ENCODE measurements at regions not wholly inside any gene's neighbourhood (a gene's known extent, or its start where the extent isn't known, plus 50 kb on each side); places are given as distances from the start of the nearest gene placed in this dataset.

- no peak for DNase-seq
These were observed 88.5 kb downstream of the ELAPOR2 start for GRCh38 chr7:86970986-86971385.

- DNase-seq: no peak
These were observed 88.9 kb downstream of the ELAPOR2 start for GRCh38 chr7:86970547-86970946.

GRCh38 chr7:86969865-86970264 lies 89.6 kb downstream of the ELAPOR2 start:
- no peak for DNase-seq

DNA sequence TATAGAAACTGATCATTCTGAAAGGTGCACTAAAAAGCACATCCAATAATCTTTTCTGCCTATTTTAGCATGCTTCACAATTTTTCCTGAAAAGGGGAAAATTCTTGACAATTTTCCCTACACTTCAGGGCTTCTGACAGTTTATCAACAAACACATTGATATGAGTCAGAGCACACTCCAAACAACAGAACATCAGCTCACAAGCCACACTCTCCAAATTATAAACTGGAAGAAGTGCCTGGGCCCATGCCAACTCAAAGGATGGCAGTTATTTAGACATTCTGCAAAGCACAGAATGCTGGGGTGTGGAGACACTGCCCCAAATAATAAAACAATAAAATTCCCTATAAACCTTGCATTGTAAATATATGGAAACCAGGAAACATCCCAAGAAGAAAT lies 90.8 kb downstream of the ELAPOR2 start:
- DNase-seq: no peak

GRCh38 chr7:86966916-86967315 lies 92.5 kb downstream of the ELAPOR2 start:
- DNase-seq: no peak

- DNase-seq: no peak
These were observed 93.7 kb downstream of the ELAPOR2 start for GRCh38 chr7:86965727-86966120.

GRCh38 chr7:86964973-86965726 lies 94.3 kb downstream of the ELAPOR2 start:
- no peak for DNase-seq

GRCh38 chr7:86963599-86964230 lies 95.7 kb downstream of the ELAPOR2 start:
- no peak for DNase-seq

- DNase-seq: no peak
These were observed 96.8 kb downstream of the ELAPOR2 start for GRCh38 chr7:86962623-86963022.

DNA sequence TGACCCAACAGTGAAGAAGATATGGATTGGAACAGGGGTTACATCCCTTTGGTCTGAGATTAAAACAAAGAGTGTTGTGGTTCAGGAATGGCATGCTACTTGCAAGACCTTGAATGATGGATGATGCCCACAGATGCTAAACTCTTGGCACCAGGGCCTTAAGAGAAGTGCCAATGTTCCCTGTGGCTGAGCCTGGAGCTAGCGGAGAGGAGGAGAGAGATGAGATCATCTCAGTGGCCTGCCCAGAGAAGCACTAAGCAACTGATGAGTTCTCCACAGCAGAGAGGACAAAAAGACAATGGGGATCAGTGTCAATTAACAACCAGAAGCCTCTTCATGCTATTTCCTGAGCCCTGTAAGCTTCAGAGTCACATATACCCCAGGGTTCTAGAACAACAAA lies 97.8 kb downstream of the ELAPOR2 start:
- DNase-seq: no peak

DNA sequence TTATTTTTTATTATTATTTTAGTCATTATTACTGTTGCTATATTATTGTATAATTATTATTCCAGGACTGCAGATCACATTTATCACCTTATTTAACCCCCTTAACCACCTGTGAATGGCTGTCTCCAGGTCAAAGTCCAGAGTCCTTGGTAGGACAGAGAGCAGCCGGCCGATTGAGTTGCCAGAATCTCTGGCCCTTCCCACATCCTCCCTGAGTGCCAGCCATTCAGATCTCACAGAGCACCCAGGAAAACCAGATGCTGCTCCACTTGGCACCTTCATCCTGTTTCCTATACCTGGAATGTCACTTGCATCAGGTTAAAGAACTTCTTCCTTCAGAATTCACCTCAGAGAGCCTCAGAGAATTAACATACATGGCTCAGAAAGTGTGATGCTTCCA lies 101.1 kb downstream of the ELAPOR2 start:
- no peak for DNase-seq

GRCh38 chr7:86956567-86956966 lies 102.9 kb downstream of the ELAPOR2 start:
- no peak for DNase-seq

GRCh38 chr7:86955895-86956503 lies 103.5 kb downstream of the ELAPOR2 start:
- DNase-seq: no peak

DNA sequence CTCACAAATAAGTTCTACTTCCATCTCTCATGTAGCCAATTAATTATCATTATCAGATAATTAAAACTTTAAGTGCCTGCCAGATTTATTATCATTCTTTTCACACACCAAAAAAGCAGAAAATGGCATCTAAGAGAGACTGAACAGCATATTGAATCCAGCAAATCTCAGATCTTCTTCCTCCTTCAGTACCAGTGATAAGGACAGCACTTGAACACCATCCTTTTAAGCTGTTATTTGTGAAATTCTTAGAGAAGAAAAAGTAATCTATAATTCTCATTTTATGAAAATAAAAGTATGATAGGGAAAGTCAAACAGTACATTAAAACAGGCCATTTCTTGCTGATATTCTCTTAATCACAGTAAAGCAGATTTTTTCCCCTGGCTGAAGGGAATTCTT lies 104.5 kb downstream of the ELAPOR2 start:
- no peak for DNase-seq

- no peak for DNase-seq
These were observed 105.7 kb downstream of the ELAPOR2 start for GRCh38 chr7:86953653-86954336.

GRCh38 chr7:86953219-86953618 lies 106.2 kb downstream of the ELAPOR2 start:
- DNase-seq: no peak

- no peak for DNase-seq
These were observed 107.6 kb downstream of the ELAPOR2 start for GRCh38 chr7:86951895-86952294.

- DNase-seq: no peak
These were observed 108.5 kb downstream of the ELAPOR2 start for GRCh38 chr7:86950944-86951343.

GRCh38 chr7:86950360-86950759 lies 109.1 kb downstream of the ELAPOR2 start:
- no peak for DNase-seq

- DNase-seq: no peak
These were observed 109.6 kb downstream of the ELAPOR2 start for GRCh38 chr7:86949779-86950260.

- DNase-seq: no peak
These were observed 110.2 kb downstream of the ELAPOR2 start for GRCh38 chr7:86949052-86949778.

DNA sequence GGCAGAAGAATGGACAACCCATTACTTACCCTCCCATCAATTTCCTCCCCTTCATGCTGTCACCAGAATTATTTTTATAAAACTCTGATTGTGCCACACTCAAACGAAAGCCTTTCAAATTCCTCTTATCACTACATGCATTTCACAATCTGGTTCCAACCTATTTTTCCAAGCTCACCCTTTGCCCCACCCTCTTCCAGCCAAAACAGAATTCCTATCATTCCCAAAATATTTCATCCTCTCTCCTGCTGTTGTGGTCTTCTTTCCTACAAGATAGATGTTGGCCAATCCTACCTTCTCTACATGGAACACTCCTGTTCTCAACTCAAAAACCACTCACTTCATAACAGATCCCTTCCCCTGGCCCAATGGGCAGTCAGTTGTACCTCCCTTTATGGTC lies 111.5 kb downstream of the ELAPOR2 start:
- no peak for DNase-seq

GRCh38 chr7:86943447-86943846 lies 116.0 kb downstream of the ELAPOR2 start:
- no peak for DNase-seq
